Erythroblast (primary cell): ENCODE measurements at regions not wholly inside any gene's neighbourhood (a gene's known extent, or its start where the extent isn't known, plus 50 kb on each side); places are given as distances from the start of the nearest gene placed in this dataset.

ENCODE experiments used
- GATA1 ChIP-seq: IDR thresholded peaks from 2 replicates; pipeline ENCODE4 v1.6.1; 2011; ENCODE audit warnings: low read depth, mild to moderate bottlenecking, control low read depth, low read length, moderate library complexity
- POLR2A ChIP-seq: IDR thresholded peaks from 2 replicates; pipeline ENCODE4 v1.6.1; 2011; ENCODE audit warnings: mild to moderate bottlenecking, low read length

- TF ChIP-seq POLR2A (no peak), GATA1 (no peak)
These were observed 82.6 kb upstream of the TANK start for GRCh38 chr2:161077367-161078210.
